Activated naive CD4-positive, alpha-beta T cell treated with anti-CD3 and anti-CD28 coated beads, Interleukin-2, amount 50 U/mL, for 72 hours (primary cell): ENCODE measurements at regions not wholly inside any gene's neighbourhood (a gene's known extent, or its start where the extent isn't known, plus 50 kb on each side); places are given as distances from the start of the nearest gene placed in this dataset.
A peak's percentile ranks its signal among the peaks of the same experiment; 100 is the strongest.

Source experiments
- ATAC-seq, 2 donors: fragments of 150-1000 bp; cut with Tn5 transposase; 2 replicates each; pipeline ENCODE4 v1.10.0; 2021; ENCODE audit warnings: mild to moderate bottlenecking in 2 of 2, moderate library complexity in 2 of 2
- DNase-seq, 2 donors: peaks; one replicate each; pipeline ENCODE4 v3.0.0; 2021 to 2022; ENCODE audit warnings: low spot score in 2 of 2
- H3K27ac Mint-ChIP-seq, 2 donors: one replicate each; pipeline ENCODE4 v1.8.0; 2022; ENCODE audit warnings: mild to moderate bottlenecking in 2 of 2, mixed read lengths in 2 of 2
- H3K36me3 Mint-ChIP-seq, 2 donors: one replicate each; pipeline ENCODE4 v1.8.0; 2022; ENCODE audit warnings: mixed read lengths in 2 of 2
- H3K9me3 Mint-ChIP-seq, 2 donors: one replicate each; pipeline ENCODE4 v1.8.0; 2022; ENCODE audit warnings: mixed read lengths in 2 of 2

- no peaks in the 10 kb centered on the region for H3K9me3 Mint-ChIP-seq
- no peaks in the 10 kb centered on the region for H3K36me3 Mint-ChIP-seq
- no peak overlapping the region for H3K27ac Mint-ChIP-seq
- no peak for ATAC-seq
- no peak for DNase-seq
Measured at GRCh38 chr13:95432141-95432540, 120.4 kb upstream of the CLDN10 start.

GRCh38 chr13:95433537-95433936, 119.0 kb upstream of the CLDN10 start:
- ATAC-seq (no peak), DNase-seq (no peak)
- Mint-ChIP-seq H3K36me3 (no peaks in the 10 kb centered on the region), H3K27ac (no peak overlapping the region), H3K9me3 (no peaks in the 10 kb centered on the region)

- DNase-seq (no peak), ATAC-seq (no peak)
- no peaks in the 10 kb centered on the region for H3K36me3 Mint-ChIP-seq
- H3K9me3 Mint-ChIP-seq: no peaks in the 10 kb centered on the region
- no peak overlapping the region for H3K27ac Mint-ChIP-seq
Measured at GRCh38 chr13:95434111-95434510, 118.4 kb upstream of the CLDN10 start.

- no peak overlapping the region for H3K27ac Mint-ChIP-seq
- DNase-seq (no peak), ATAC-seq (no peak)
- no peaks in the 10 kb centered on the region for H3K9me3 Mint-ChIP-seq
- H3K36me3 Mint-ChIP-seq: no peaks in the 10 kb centered on the region
Measured at GRCh38 chr13:95437561-95437960, 115.0 kb upstream of the CLDN10 start.

- no peak overlapping the region for H3K27ac Mint-ChIP-seq
- H3K36me3 Mint-ChIP-seq: no peaks in the 10 kb centered on the region
- H3K9me3 Mint-ChIP-seq: no peaks in the 10 kb centered on the region
- no peak for DNase-seq
- ATAC-seq: no peak
Measured at GRCh38 chr13:95438297-95438696, 114.2 kb upstream of the CLDN10 start.

GRCh38 chr13:95440441-95441088, 112.0 kb upstream of the CLDN10 start:
- DNase-seq (no peak), ATAC-seq (no peak)
- H3K36me3 Mint-ChIP-seq: no peaks in the 10 kb centered on the region
- no peaks in the 10 kb centered on the region for H3K9me3 Mint-ChIP-seq
- no peak overlapping the region for H3K27ac Mint-ChIP-seq

- DNase-seq (no peak), ATAC-seq (no peak)
- Mint-ChIP-seq H3K27ac (no peak overlapping the region), H3K9me3 (no peaks in the 10 kb centered on the region), H3K36me3 (no peaks in the 10 kb centered on the region)
Measured at GRCh38 chr13:95441326-95441725, 111.2 kb upstream of the CLDN10 start.

- no peaks in the 10 kb centered on the region for H3K36me3 Mint-ChIP-seq
- no peak for DNase-seq
- no peak for ATAC-seq
- H3K27ac Mint-ChIP-seq: no peak overlapping the region
- no peaks in the 10 kb centered on the region for H3K9me3 Mint-ChIP-seq
Measured at GRCh38 chr13:95444006-95444730, 108.4 kb upstream of the CLDN10 start.

GRCh38 chr13:95445131-95445530, 107.4 kb upstream of the CLDN10 start:
- DNase-seq (no peak), ATAC-seq (no peak)
- Mint-ChIP-seq H3K36me3 (no peaks in the 10 kb centered on the region), H3K9me3 (no peaks in the 10 kb centered on the region), H3K27ac (no peak overlapping the region)

- H3K9me3 Mint-ChIP-seq: no peaks in the 10 kb centered on the region
- no peaks in the 10 kb centered on the region for H3K36me3 Mint-ChIP-seq
- DNase-seq (no peak), ATAC-seq (no peak)
- no peak overlapping the region for H3K27ac Mint-ChIP-seq
Measured at GRCh38 chr13:95447814-95448213, 104.7 kb upstream of the CLDN10 start.

- DNase-seq (no peak), ATAC-seq (no peak)
- Mint-ChIP-seq H3K27ac (no peak overlapping the region), H3K36me3 (no peaks in the 10 kb centered on the region), H3K9me3 (no peaks in the 10 kb centered on the region)
Measured at GRCh38 chr13:95451656-95452055, 100.9 kb upstream of the CLDN10 start.

GRCh38 chr13:95452375-95452774, 100.1 kb upstream of the CLDN10 start:
- no peak for DNase-seq
- ATAC-seq: no peak
- Mint-ChIP-seq H3K27ac (no peak overlapping the region), H3K36me3 (no peaks in the 10 kb centered on the region), H3K9me3 (no peaks in the 10 kb centered on the region)

GRCh38 chr13:95455782-95456181, 96.7 kb upstream of the CLDN10 start:
- Mint-ChIP-seq H3K27ac (no peak overlapping the region), H3K9me3 (peaks cover 20 to 26% of the 10 kb centered on the region in 2 donors), H3K36me3 (peaks cover 19 to 20% of the 10 kb centered on the region in 2 donors)
- DNase-seq (no peak), ATAC-seq (no peak)

- Mint-ChIP-seq H3K9me3 (peaks cover 24 to 30% of the 10 kb centered on the region in 2 donors), H3K36me3 (peaks cover 19 to 26% of the 10 kb centered on the region in 2 donors), H3K27ac (no peak overlapping the region)
- no peak for DNase-seq
- ATAC-seq: no peak
Measured at GRCh38 chr13:95456815-95457214, 95.7 kb upstream of the CLDN10 start.

- ATAC-seq (peak; percentile 95 to 98), DNase-seq (no peak)
- H3K9me3 Mint-ChIP-seq: peaks cover 24 to 30% of the 10 kb centered on the region in 2 donors
- H3K27ac Mint-ChIP-seq: no peak overlapping the region
- H3K36me3 Mint-ChIP-seq: peaks cover 19 to 26% of the 10 kb centered on the region in 2 donors
Measured at GRCh38 chr13:95457294-95457693, 95.2 kb upstream of the CLDN10 start.

GRCh38 chr13:95462801-95463200, 89.7 kb upstream of the CLDN10 start:
- Mint-ChIP-seq H3K9me3 (peaks cover 24 to 30% of the 10 kb centered on the region in 2 donors), H3K27ac (no peak overlapping the region), H3K36me3 (peaks cover 19 to 26% of the 10 kb centered on the region in 2 donors)
- no peak for ATAC-seq
- no peak for DNase-seq

- no peak for DNase-seq
- Mint-ChIP-seq H3K9me3 (peaks cover 23 to 24% of the 10 kb centered on the region in 2 donors), H3K36me3 (peaks cover 19 to 22% of the 10 kb centered on the region in 2 donors), H3K27ac (no peak overlapping the region)
- no peak for ATAC-seq
Measured at GRCh38 chr13:95463531-95463930, 89.0 kb upstream of the CLDN10 start.
